PC-3 (cell line): ENCODE measurements at regions not wholly inside any gene's neighbourhood (a gene's known extent, or its start where the extent isn't known, plus 50 kb on each side); places are given as distances from the start of the nearest gene placed in this dataset.

Experiments used
- ATAC-seq: fragments of 200-7000 bp; cut with Tn5 transposase; 2 replicates; pipeline ENCODE4 v1.9.1; 2020; ENCODE audit warnings: mild to moderate bottlenecking, moderate library complexity
- BruUV-seq: library from RNA; stranded (reverse); fragments of 400-500 nt; replicated peaks from 2 replicates; lab custom pipeline; 2021; lab: Mats Ljungman, UMichigan
- CTCF ChIA-PET: fragments of 300-600 bp; sonication (Branson Sonifier 250); formaldehyde crosslinking; loops from one replicate; lab custom pipeline; 2022; ENCODE audit warnings: antibody characterized with exemption; lab: Charles Lee
- POLR2A ChIA-PET: fragments of 300-600 bp; sonication (Branson Sonifier 250); formaldehyde crosslinking; loops from one replicate; lab custom pipeline; 2022; ENCODE audit warnings: antibody characterized with exemption; ENCODE audit not compliant: unreplicated experiment; lab: Charles Lee
- DNase-seq: peaks from one replicate; pipeline ENCODE4 v3.0.0-alpha.2; 2015
- H2AFZ ChIP-seq: fragments of 300-600 bp; sonication (generic); 2 replicates; pipeline ENCODE4 v1.6.0; 2016; ENCODE audit warnings: antibody characterized with exemption, low read length
- H3F3A ChIP-seq: fragments of 300-600 bp; sonication (generic); one replicate; pipeline ENCODE4 v1.6.0; 2017; ENCODE audit warnings: antibody characterized with exemption, low read length, control low read depth, mild to moderate bottlenecking; ENCODE audit not compliant: unreplicated experiment
- H3K27ac ChIP-seq: fragments of 300-600 bp; sonication (generic); 2 replicates; pipeline ENCODE4 v1.5.1; 2016; ENCODE audit warnings: mild to moderate bottlenecking, low read length
- H3K27me3 ChIP-seq: fragments of 300-600 bp; sonication (generic); 2 replicates; pipeline ENCODE4 v1.6.1; 2016; ENCODE audit warnings: low read length, mixed read lengths
- H3K36me3 ChIP-seq: fragments of 300-600 bp; sonication (generic); 2 replicates; pipeline ENCODE4 v1.6.1; 2016; ENCODE audit warnings: low read depth, mixed run types, low read length, mixed read lengths
- H3K4me1 ChIP-seq: fragments of 300-600 bp; sonication (generic); 2 replicates; pipeline ENCODE4 v1.5.1; 2016; ENCODE audit warnings: low read length; ENCODE audit not compliant: insufficient read depth
- H3K4me2 ChIP-seq: fragments of 300-600 bp; sonication (generic); 2 replicates; pipeline ENCODE4 v1.6.0; 2016; ENCODE audit warnings: low read length
- H3K4me3 ChIP-seq: fragments of 300-600 bp; sonication (generic); 2 replicates; pipeline ENCODE4 v1.5.1; 2016; ENCODE audit warnings: mild to moderate bottlenecking, low read length, mixed read lengths
- H3K79me2 ChIP-seq: fragments of 300-600 bp; sonication (generic); 2 replicates; pipeline ENCODE4 v1.6.1; 2017; ENCODE audit warnings: low read length, mixed read lengths
- H3K9ac ChIP-seq: fragments of 300-600 bp; sonication (generic); 2 replicates; pipeline ENCODE4 v1.6.0; 2016; ENCODE audit warnings: mild to moderate bottlenecking, low read length
- H3K9me2 ChIP-seq: fragments of 300-600 bp; sonication (generic); replicated peaks from 2 replicates; pipeline ENCODE4 v1.6.1; 2016; ENCODE audit warnings: mixed run types, low read length, mixed read lengths
- H3K9me3 ChIP-seq: fragments of 300-600 bp; sonication (generic); 2 replicates; pipeline ENCODE4 v1.6.1; 2016; ENCODE audit warnings: low read length, mixed read lengths
- H4K20me1 ChIP-seq: fragments of 300-600 bp; sonication (generic); 2 replicates; pipeline ENCODE4 v1.6.1; 2016; ENCODE audit warnings: low read length, mixed read lengths
- CTCF ChIP-seq: fragments of 300-600 bp; sonication (generic); conservative IDR thresholded peaks from 2 replicates; pipeline ENCODE4 v1.5.1; 2017; ENCODE audit warnings: antibody characterized with exemption, low read depth, mild to moderate bottlenecking, low read length
- EZH2 ChIP-seq: fragments of 300-600 bp; sonication (generic); IDR thresholded peaks from one replicate; pipeline ENCODE4 v1.6.1; 2017; ENCODE audit warnings: antibody characterized with exemption, mild to moderate bottlenecking, low read length; ENCODE audit not compliant: unreplicated experiment
- EZH2phosphoT487 ChIP-seq: fragments of 300-600 bp; sonication (generic); IDR thresholded peaks from 2 replicates; pipeline ENCODE4 v1.6.1; 2018; ENCODE audit warnings: mild to moderate bottlenecking, antibody characterized with exemption, low read length, borderline replicate concordance
- intact Hi-C: fragments of 100-400 bp; cut with micrococcal nuclease; formaldehyde crosslinking; loops from 2 replicates; pipeline ENCODE4 v1.9.0; 2023

- Histone ChIP-seq H3K27me3 (no peaks in the 10 kb centered on the region), H3K9me3 (no peaks in the 10 kb centered on the region), H3K36me3 (no peaks in the 10 kb centered on the region), H3K9me2 (no peaks in the 10 kb centered on the region), H3K27ac (no peak overlapping the region), H3F3A (no peaks in the 10 kb centered on the region), H3K4me1 (no peaks in the 10 kb centered on the region), H2AFZ (no peak overlapping the region), H4K20me1 (no peaks in the 10 kb centered on the region), H3K79me2 (no peaks in the 10 kb centered on the region), H3K4me3 (no peak overlapping the region), H3K9ac (no peak overlapping the region), H3K4me2 (no peak overlapping the region)
- intact Hi-C loops: no loop called here
- no peak for TF ChIP-seq CTCF
- no peak for TF ChIP-seq EZH2
- no peak for TF ChIP-seq EZH2phosphoT487
- no peak for DNase-seq
- POLR2A ChIA-PET: no interaction called here
- BruUV-seq: no TSS peak
- CTCF ChIA-PET: no interaction called here
- ATAC-seq: no peak
Measured at GRCh38 chr4:164357957-164358356, 396.0 kb upstream of the SMIM31 start.

GRCh38 chr4:164358400-164358799 is 395.5 kb upstream of the SMIM31 start:
- H3K27ac ChIP-seq: no peak overlapping the region
- H3K27me3 ChIP-seq: no peaks in the 10 kb centered on the region
- intact Hi-C loops: no loop called here
- no peak overlapping the region for H3K4me2 ChIP-seq
- H3K36me3 ChIP-seq: no peaks in the 10 kb centered on the region
- H3K9ac ChIP-seq: no peak overlapping the region
- no peaks in the 10 kb centered on the region for H3F3A ChIP-seq
- POLR2A ChIA-PET: no interaction called here
- ATAC-seq: no peak
- H3K9me2 ChIP-seq: no peaks in the 10 kb centered on the region
- H3K4me1 ChIP-seq: no peaks in the 10 kb centered on the region
- BruUV-seq: no TSS peak
- CTCF ChIA-PET: no interaction called here
- no peak overlapping the region for H2AFZ ChIP-seq
- TF ChIP-seq EZH2phosphoT487 (no peak), EZH2 (no peak), CTCF (no peak)
- no peaks in the 10 kb centered on the region for H3K79me2 ChIP-seq
- no peak for DNase-seq
- no peak overlapping the region for H3K4me3 ChIP-seq
- no peaks in the 10 kb centered on the region for H3K9me3 ChIP-seq
- H4K20me1 ChIP-seq: no peaks in the 10 kb centered on the region

- Histone ChIP-seq H3F3A (no peaks in the 10 kb centered on the region), H3K4me1 (no peaks in the 10 kb centered on the region), H3K27me3 (no peaks in the 10 kb centered on the region), H3K9me2 (no peaks in the 10 kb centered on the region), H4K20me1 (no peaks in the 10 kb centered on the region), H3K4me3 (no peak overlapping the region), H3K79me2 (no peaks in the 10 kb centered on the region), H3K4me2 (no peak overlapping the region), H3K9ac (no peak overlapping the region), H3K36me3 (no peaks in the 10 kb centered on the region), H2AFZ (no peak overlapping the region), H3K27ac (no peak overlapping the region), H3K9me3 (no peaks in the 10 kb centered on the region)
- TF ChIP-seq EZH2phosphoT487 (no peak), EZH2 (no peak), CTCF (no peak)
- no TSS peak for BruUV-seq
- ATAC-seq: no peak
- POLR2A ChIA-PET: no interaction called here
- DNase-seq: no peak
- CTCF ChIA-PET: no interaction called here
- intact Hi-C loops: no loop called here
Measured at GRCh38 chr4:164359881-164360280, 394.1 kb upstream of the SMIM31 start.
